Panc1 (cell line): ENCODE measurements at regions not wholly inside any gene's neighbourhood (a gene's known extent, or its start where the extent isn't known, plus 50 kb on each side); places are given as distances from the start of the nearest gene placed in this dataset.

Source experiments
- ATAC-seq: fragments of 200-7000 bp; cut with Tn5 transposase; 2 replicates; pipeline ENCODE4 v1.9.1; 2020; ENCODE audit warnings: mild to moderate bottlenecking, moderate library complexity
- BruUV-seq: library from RNA; stranded (reverse); fragments of 400-500 nt; replicated peaks from 2 replicates; lab custom pipeline; 2021; lab: Mats Ljungman, UMichigan
- CTCF ChIA-PET: fragments of 300-600 bp; sonication (Branson Sonifier 250); formaldehyde crosslinking; loops from one replicate; lab custom pipeline; 2022; ENCODE audit warnings: antibody characterized with exemption; lab: Charles Lee
- POLR2A ChIA-PET: fragments of 300-600 bp; sonication (Branson Sonifier 250); formaldehyde crosslinking; loops from one replicate; lab custom pipeline; 2022; ENCODE audit warnings: antibody characterized with exemption; lab: Charles Lee
- DNase-seq: peaks from one replicate; pipeline ENCODE4 v3.0.0-alpha.2; 2010; ENCODE audit warnings: low read depth, low spot score
- H3K27ac ChIP-seq: 2 replicates; pipeline ENCODE4 v1.5.1; 2011; ENCODE audit warnings: mild to moderate bottlenecking, low read length, inconsistent platforms
- H3K27me3 ChIP-seq: fragments of 200-500 bp; sonication (Bioruptor generic); 2 replicates; pipeline ENCODE4 v1.6.0; 2014; ENCODE audit warnings: low read length, inconsistent platforms; ENCODE audit not compliant: control insufficient read depth, insufficient read depth
- H3K36me3 ChIP-seq: fragments of 200-500 bp; sonication (Bioruptor generic); 2 replicates; pipeline ENCODE4 v1.5.1; 2014; ENCODE audit warnings: inconsistent platforms, mild to moderate bottlenecking, low read length, moderate library complexity; ENCODE audit not compliant: control insufficient read depth, insufficient read depth
- H3K4me1 ChIP-seq: 2 replicates; pipeline ENCODE4 v1.5.1; 2011; ENCODE audit warnings: inconsistent platforms, mild to moderate bottlenecking, low read length, moderate library complexity; ENCODE audit not compliant: control insufficient read depth, insufficient read depth
- H3K4me3 ChIP-seq, 2 experiments: 2 replicates each; pipeline ENCODE4 v1.5.1; 2011 to 2012; ENCODE audit warnings: low read depth in 2 of 2, low read length in 2 of 2, mild to moderate bottlenecking in 2 of 2, inconsistent platforms in 1 of 2, moderate library complexity in 1 of 2
- H3K9me3 ChIP-seq: fragments of 200-500 bp; sonication (Bioruptor generic); 2 replicates; pipeline ENCODE4 v1.5.1; 2014; ENCODE audit warnings: low read depth, mild to moderate bottlenecking, inconsistent platforms, low read length, moderate library complexity; ENCODE audit not compliant: control insufficient read depth, insufficient read depth
- CTCF ChIP-seq: fragments of 450-650 bp; IDR thresholded peaks from 2 replicates; pipeline ENCODE4 v1.5.1; 2017; ENCODE audit warnings: mild to moderate bottlenecking
- POLR2AphosphoS5 ChIP-seq: IDR thresholded peaks from 2 replicates; pipeline ENCODE4 v1.6.1; 2012; ENCODE audit warnings: mild to moderate bottlenecking, low read depth, low read length, moderate library complexity
- REST ChIP-seq, 2 experiments: IDR thresholded peaks; 2 replicates each; pipeline ENCODE4 v1.6.1; 2011 to 2012; ENCODE audit warnings: low read depth in 2 of 2, control low read depth in 1 of 2, low read length in 1 of 2, mild to moderate bottlenecking in 1 of 2, moderate library complexity in 1 of 2; ENCODE audit not compliant: insufficient read depth in 1 of 2
- SIN3A ChIP-seq: IDR thresholded peaks from 2 replicates; pipeline ENCODE4 v1.6.1; 2012; ENCODE audit warnings: low read depth, mild to moderate bottlenecking, low read length, moderate library complexity, borderline replicate concordance; ENCODE audit not compliant: insufficient read depth
- TCF7L2 ChIP-seq: IDR thresholded peaks from 2 replicates; pipeline ENCODE4 v1.6.1; 2011; ENCODE audit warnings: mild to moderate bottlenecking, low read depth, low read length, inconsistent platforms
- in situ Hi-C: cut with HindIII; loops from 2 replicates; pipeline ENCODE4 v1.10.0; 2016; ENCODE audit warnings: low sequenced_read_pairs, low pct_unique_long_range_greater_than_20kb
- intact Hi-C: fragments of 100-400 bp; cut with micrococcal nuclease; formaldehyde crosslinking; loops from one replicate; pipeline ENCODE4 v1.10.0; 2022; ENCODE audit not compliant: unreplicated experiment

- in situ Hi-C loops (no loop called here), intact Hi-C loops (no loop called here)
- Histone ChIP-seq H3K27me3 (no peaks in the 10 kb centered on the region), H3K9me3 (no peaks in the 10 kb centered on the region), H3K4me1 (no peaks in the 10 kb centered on the region), H3K4me3 (no peak overlapping the region), H3K36me3 (no peaks in the 10 kb centered on the region), H3K27ac (no peak overlapping the region)
- TF ChIP-seq CTCF: no peak
- TF ChIP-seq SIN3A: no peak
- no peak for TF ChIP-seq TCF7L2
- TF ChIP-seq REST (IDR thresholded peaks at IDR 0.05; ENCODE audit: insufficient read depth in 1 of 2, low read depth in 2 of 2, low read length in 1 of 2): no peak
- TF ChIP-seq POLR2AphosphoS5: no peak
- no peak for DNase-seq
- CTCF ChIA-PET: interaction anchor here (0.7 kb wide), 1 partner anchor 413 kb away, joined by 3 read pairs; no protein-coding TSS in a partner anchor
- no peak for ATAC-seq
- no TSS peak for BruUV-seq
- POLR2A ChIA-PET: no interaction called here
Observed at GRCh38 chr18:65227970-65228369, 522.8 kb upstream of the CDH7 start.

- intact Hi-C loops: no loop called here
Observed at GRCh38 chr18:65221736-65222135, 529.1 kb upstream of the CDH7 start.

GRCh38 chr18:65221115-65221514, 529.7 kb upstream of the CDH7 start:
- in situ Hi-C loops: no loop called here
- no peaks in the 10 kb centered on the region for H3K9me3 ChIP-seq
- CTCF ChIA-PET: no interaction called here
- H3K27me3 ChIP-seq: no peaks in the 10 kb centered on the region
- intact Hi-C loops: no loop called here
- TF ChIP-seq TCF7L2: no peak
- no peak for TF ChIP-seq POLR2AphosphoS5
- no peak for TF ChIP-seq SIN3A
- TF ChIP-seq CTCF: no peak
- TF ChIP-seq REST (IDR thresholded peaks at IDR 0.05; ENCODE audit: insufficient read depth in 1 of 2, low read depth in 2 of 2, low read length in 1 of 2): no peak
- no TSS peak for BruUV-seq
- no peak for DNase-seq
- ATAC-seq: no peak
- H3K36me3 ChIP-seq: no peaks in the 10 kb centered on the region
- H3K4me1 ChIP-seq: no peaks in the 10 kb centered on the region
- H3K27ac ChIP-seq: no peak overlapping the region
- POLR2A ChIA-PET: no interaction called here
- H3K4me3 ChIP-seq: no peak overlapping the region

More at GRCh38 chr18:65221736-65222135, 529.1 kb upstream of the CDH7 start:
- Histone ChIP-seq H3K9me3 (no peaks in the 10 kb centered on the region), H3K4me1 (no peaks in the 10 kb centered on the region), H3K4me3 (no peak overlapping the region), H3K36me3 (no peaks in the 10 kb centered on the region), H3K27ac (no peak overlapping the region), H3K27me3 (no peaks in the 10 kb centered on the region)
- POLR2A ChIA-PET: no interaction called here
- ATAC-seq: no peak
- CTCF ChIA-PET: no interaction called here
- TF ChIP-seq POLR2AphosphoS5 (no peak), TCF7L2 (no peak)
- in situ Hi-C loops: no loop called here
- no peak for DNase-seq
- no TSS peak for BruUV-seq
